ENCODE measurements at regions not wholly inside any gene's neighbourhood (a gene's known extent, or its start where the extent isn't known, plus 50 kb on each side); places are given as distances from the start of the nearest gene placed in this dataset.

DNA sequence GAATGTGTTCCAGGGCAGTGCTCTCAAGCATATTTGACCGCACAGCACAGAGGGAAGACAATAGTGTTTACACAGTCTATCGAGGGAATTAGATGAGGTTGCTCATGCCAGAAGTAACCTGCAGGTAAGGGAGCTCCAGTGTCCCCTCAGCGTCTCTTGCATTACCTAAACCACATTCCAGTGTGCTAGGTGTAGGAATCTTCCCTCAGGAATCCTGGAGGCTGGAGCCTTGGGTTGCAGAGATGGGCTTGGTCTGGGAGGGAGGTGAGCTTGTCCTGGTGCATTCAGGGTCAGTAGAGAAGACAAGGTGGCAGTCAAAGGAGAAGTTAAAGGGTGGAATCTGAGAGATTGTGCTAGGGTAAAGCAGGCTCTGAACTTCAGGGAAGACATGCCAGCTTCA, 56.3 kb downstream of the SOX14 start:
- in situ Hi-C loops (cut with HindIII; ENCODE audit: low sequenced_read_pairs): no loop called here
- no peak overlapping the region for H3K4me3 ChIP-seq (ENCODE audit: low read depth, low read length)
- no peak for DNase-seq (ENCODE audit: low read depth)
- no peak for TF ChIP-seq CTCF (IDR thresholded peaks at IDR 0.05; ENCODE audit: low read depth, low read length, missing control alignments)

GRCh38 chr3:137835096-137835495, 71.0 kb downstream of the SOX14 start:
- no peak overlapping the region for H3K4me3 ChIP-seq (ENCODE audit: low read depth, low read length)
- TF ChIP-seq CTCF (IDR thresholded peaks at IDR 0.05; ENCODE audit: low read depth, low read length, missing control alignments): no peak
- in situ Hi-C loops (cut with HindIII; ENCODE audit: low sequenced_read_pairs): no loop called here
- DNase-seq (ENCODE audit: low read depth): no peak

DNA sequence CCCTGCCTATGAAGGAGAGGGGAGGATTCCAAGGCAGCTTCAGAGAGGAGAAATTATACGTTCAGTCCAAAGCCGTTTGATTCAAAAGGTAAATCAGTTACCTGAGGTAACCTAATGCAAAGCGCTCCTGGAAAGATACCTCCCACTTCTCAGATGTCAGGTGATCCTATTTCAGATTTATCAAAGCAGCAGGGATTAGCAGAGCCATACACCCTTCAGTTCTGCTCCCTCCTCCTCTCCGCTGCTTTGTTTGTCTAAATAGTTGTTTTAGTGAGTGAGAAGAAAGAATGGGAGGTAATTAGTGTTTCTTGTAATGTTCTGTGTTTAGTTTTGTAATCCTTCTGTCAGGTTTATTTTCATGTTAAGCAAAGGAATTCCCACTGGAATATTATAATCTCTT, 81.1 kb downstream of the SOX14 start:
- in situ Hi-C loops (cut with HindIII; ENCODE audit: low sequenced_read_pairs): no loop called here
- no peak for TF ChIP-seq CTCF (IDR thresholded peaks at IDR 0.05; ENCODE audit: low read depth, low read length, missing control alignments)
- no peak for DNase-seq (ENCODE audit: low read depth)
- H3K4me3 ChIP-seq (ENCODE audit: low read depth, low read length): no peak overlapping the region

- no peak for TF ChIP-seq CTCF (IDR thresholded peaks at IDR 0.05; ENCODE audit: low read depth, low read length, missing control alignments)
- no peak for DNase-seq (ENCODE audit: low read depth)
- in situ Hi-C loops (cut with HindIII; ENCODE audit: low sequenced_read_pairs): no loop called here
- H3K4me3 ChIP-seq (ENCODE audit: low read depth, low read length): no peak overlapping the region
Observed at GRCh38 chr3:137845666-137846065, 81.6 kb downstream of the SOX14 start.

DNA sequence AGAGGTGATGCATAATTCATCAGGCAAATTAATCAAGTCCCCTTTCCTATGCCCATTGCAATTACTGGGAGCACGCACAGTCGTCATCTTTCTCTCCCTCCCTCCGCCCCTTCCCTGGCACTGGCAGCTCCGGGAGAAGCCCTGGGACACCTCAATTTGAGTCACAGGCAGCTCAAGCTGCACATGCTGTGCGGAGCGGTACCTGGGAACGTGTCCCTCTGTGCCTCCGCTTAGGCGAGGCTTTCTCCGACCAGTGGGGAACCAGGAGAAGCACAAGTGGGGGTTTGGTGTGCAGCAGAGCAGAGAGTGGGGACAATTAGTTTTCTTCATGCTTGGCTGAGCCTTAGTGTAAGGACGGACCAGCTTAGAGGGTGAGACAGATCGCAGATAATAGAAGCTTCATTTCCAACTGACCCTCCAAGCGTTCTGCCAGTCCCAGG, 88.3 kb downstream of the SOX14 start:
- no peak overlapping the region for H3K4me3 ChIP-seq (ENCODE audit: low read depth, low read length)
- in situ Hi-C loops (cut with HindIII; ENCODE audit: low sequenced_read_pairs): no loop called here
- DNase-seq (ENCODE audit: low read depth): no peak
- no peak for TF ChIP-seq CTCF (IDR thresholded peaks at IDR 0.05; ENCODE audit: low read depth, low read length, missing control alignments)

DNA sequence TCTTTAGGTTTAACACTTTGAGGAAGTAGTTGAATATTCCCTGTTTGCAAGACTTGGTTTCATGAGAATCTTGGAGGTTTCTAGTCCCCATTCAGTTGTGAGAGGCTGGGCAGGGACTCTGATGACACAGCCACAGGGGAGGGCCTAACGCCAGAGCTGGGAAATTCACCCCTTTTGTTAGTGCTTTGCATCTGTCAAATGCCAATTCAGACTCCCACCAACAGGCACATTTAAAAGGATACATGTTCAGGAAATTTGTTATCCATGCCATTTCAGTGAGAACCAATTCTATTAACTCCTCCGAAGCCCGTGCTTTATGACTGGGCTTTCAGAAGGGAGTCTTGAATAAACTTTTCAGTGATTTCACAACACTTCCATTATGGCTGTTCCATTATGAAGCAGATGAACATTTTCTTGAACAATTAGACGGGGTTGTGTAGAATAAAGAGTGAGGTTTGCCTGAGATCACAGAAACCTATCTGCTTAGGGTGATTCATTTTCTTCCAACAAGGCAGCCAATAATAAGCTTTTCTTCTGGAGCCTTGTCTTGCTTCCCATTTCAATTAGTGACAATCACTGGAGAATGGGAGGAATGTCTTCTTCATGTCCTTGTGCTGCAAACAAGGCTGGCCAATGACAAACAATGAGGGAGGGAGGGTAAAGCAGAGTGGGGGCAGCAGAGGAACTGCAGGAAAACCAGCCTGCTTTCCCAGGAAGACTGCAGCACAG, 90.6 kb downstream of the SOX14 start:
- no peak for DNase-seq (ENCODE audit: low read depth)
- in situ Hi-C loops (cut with HindIII; ENCODE audit: low sequenced_read_pairs): no loop called here
- TF ChIP-seq CTCF (IDR thresholded peaks at IDR 0.05; ENCODE audit: low read depth, low read length, missing control alignments): no peak

More for the DNA sequence above, 90.6 kb downstream of the SOX14 start:
- H3K4me3 ChIP-seq (ENCODE audit: low read depth, low read length): no peak overlapping the region
